MM.1S (cell line): ENCODE measurements at regions not wholly inside any gene's neighbourhood (a gene's known extent, or its start where the extent isn't known, plus 50 kb on each side); places are given as distances from the start of the nearest gene placed in this dataset.

ENCODE experiments used
- EZH2 ChIP-seq: fragments of 300-600 bp; sonication (generic); optimal IDR thresholded peaks from 2 replicates; pipeline ENCODE3; 2017; ENCODE audit warnings: low read depth, mild to moderate bottlenecking, antibody characterized with exemption, low read length, mixed read lengths
- TF ChIP-seq, protein P1 (sequence below): fragments of 300-600 bp; sonication (generic); IDR thresholded peaks from 2 replicates; pipeline ENCODE4 v1.5.1; 2016; ENCODE audit warnings: antibody characterized with exemption, low read length, mixed read lengths

- TF ChIP-seq, protein P1, sequence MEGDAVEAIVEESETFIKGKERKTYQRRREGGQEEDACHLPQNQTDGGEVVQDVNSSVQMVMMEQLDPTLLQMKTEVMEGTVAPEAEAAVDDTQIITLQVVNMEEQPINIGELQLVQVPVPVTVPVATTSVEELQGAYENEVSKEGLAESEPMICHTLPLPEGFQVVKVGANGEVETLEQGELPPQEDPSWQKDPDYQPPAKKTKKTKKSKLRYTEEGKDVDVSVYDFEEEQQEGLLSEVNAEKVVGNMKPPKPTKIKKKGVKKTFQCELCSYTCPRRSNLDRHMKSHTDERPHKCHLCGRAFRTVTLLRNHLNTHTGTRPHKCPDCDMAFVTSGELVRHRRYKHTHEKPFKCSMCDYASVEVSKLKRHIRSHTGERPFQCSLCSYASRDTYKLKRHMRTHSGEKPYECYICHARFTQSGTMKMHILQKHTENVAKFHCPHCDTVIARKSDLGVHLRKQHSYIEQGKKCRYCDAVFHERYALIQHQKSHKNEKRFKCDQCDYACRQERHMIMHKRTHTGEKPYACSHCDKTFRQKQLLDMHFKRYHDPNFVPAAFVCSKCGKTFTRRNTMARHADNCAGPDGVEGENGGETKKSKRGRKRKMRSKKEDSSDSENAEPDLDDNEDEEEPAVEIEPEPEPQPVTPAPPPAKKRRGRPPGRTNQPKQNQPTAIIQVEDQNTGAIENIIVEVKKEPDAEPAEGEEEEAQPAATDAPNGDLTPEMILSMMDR, result no peak
- TF ChIP-seq EZH2, result no peak
Measured at GRCh38 chr17:70564006-70564620, 394.8 kb downstream of the KCNJ2 start.
